ENCODE measurements at regions not wholly inside any gene's neighbourhood (a gene's known extent, or its start where the extent isn't known, plus 50 kb on each side); places are given as distances from the start of the nearest gene placed in this dataset.

- Histone ChIP-seq H3K27me3 (ENCODE audit: control insufficient read depth in 3 of 3, insufficient read depth in 3 of 3, low read depth in 1 of 3, low read length in 3 of 3) (no peaks in the 10 kb centered on the region), H3K9me3 (replicated peaks in 1 of 2; ENCODE audit: control insufficient read depth in 2 of 2, insufficient read depth in 1 of 2, low read depth in 1 of 2, low read length in 2 of 2) (peaks cover 0 to 6% of the 10 kb centered on the region in 2 donors), H3K36me3 (replicated peaks in 1 of 2; ENCODE audit: control insufficient read depth in 2 of 2, insufficient read depth in 2 of 2, low read length in 2 of 2) (no peaks in the 10 kb centered on the region), H2BK5ac (ENCODE audit: low read length) (no peak overlapping the region), H3K14ac (ENCODE audit: low read length) (no peak overlapping the region), H4K91ac (ENCODE audit: low read depth, low read length, poor library complexity) (no peak overlapping the region), H2AFZ (ENCODE audit: low read length) (no peak overlapping the region), H2BK12ac (ENCODE audit: low read length) (no peak overlapping the region), H2BK15ac (ENCODE audit: low read length) (no peak overlapping the region), H3K9ac (ENCODE audit: low read depth, low read length, poor library complexity) (no peak overlapping the region), H2BK120ac (ENCODE audit: low read depth, low read length) (no peak overlapping the region), H3K23ac (ENCODE audit: low read depth, low read length, poor library complexity) (no peak overlapping the region), H3K4ac (ENCODE audit: low read length) (no peak overlapping the region), H3K79me1 (ENCODE audit: low read depth, low read length) (no peaks in the 10 kb centered on the region), H3K18ac (ENCODE audit: low read length) (no peak overlapping the region), H3K4me1 (ENCODE audit: control insufficient read depth in 2 of 2, insufficient read depth in 1 of 2, low read depth in 1 of 2, low read length in 2 of 2) (no peaks in the 10 kb centered on the region), H4K8ac (ENCODE audit: low read depth, low read length) (no peak overlapping the region), H3K4me3 (ENCODE audit: low read length in 2 of 2) (no peak overlapping the region), H2AK5ac (ENCODE audit: low read depth, low read length) (no peak overlapping the region), H3K27ac (replicated peaks; ENCODE audit: low read length) (no peak overlapping the region), H3K4me2 (ENCODE audit: insufficient read depth, low read length, poor library complexity, severe bottlenecking) (no peak overlapping the region)
- DNase-seq (ENCODE audit: low spot score): no peak
- no CpG with 5 or more reads among the region's 4 CpGs for WGBS, 2 donors (ENCODE audit: extremely low coverage in 2 of 2, insufficient read length in 2 of 2, insufficient replicate concordance in 1 of 2)
Measured at GRCh38 chr5:99076723-99077640, 148.2 kb upstream of the CHD1 start.

- Histone ChIP-seq H3K27me3 (ENCODE audit: control insufficient read depth in 3 of 3, insufficient read depth in 3 of 3, low read depth in 1 of 3, low read length in 3 of 3) (no peaks in the 10 kb centered on the region), H2BK15ac (ENCODE audit: low read length) (no peak overlapping the region), H3K23ac (ENCODE audit: low read depth, low read length, poor library complexity) (no peak overlapping the region), H3K4me1 (ENCODE audit: control insufficient read depth in 2 of 2, insufficient read depth in 1 of 2, low read depth in 1 of 2, low read length in 2 of 2) (no peaks in the 10 kb centered on the region), H3K9ac (ENCODE audit: low read depth, low read length, poor library complexity) (no peak overlapping the region), H3K4me2 (ENCODE audit: insufficient read depth, low read length, poor library complexity, severe bottlenecking) (no peak overlapping the region), H3K4me3 (ENCODE audit: low read length in 2 of 2) (no peak overlapping the region), H3K27ac (replicated peaks; ENCODE audit: low read length) (no peak overlapping the region), H3K18ac (ENCODE audit: low read length) (no peak overlapping the region), H4K91ac (ENCODE audit: low read depth, low read length, poor library complexity) (no peak overlapping the region), H2AFZ (ENCODE audit: low read length) (no peak overlapping the region), H3K4ac (ENCODE audit: low read length) (no peak overlapping the region), H2BK12ac (ENCODE audit: low read length) (no peak overlapping the region), H2BK5ac (ENCODE audit: low read length) (no peak overlapping the region), H3K79me1 (ENCODE audit: low read depth, low read length) (no peaks in the 10 kb centered on the region), H3K36me3 (replicated peaks in 1 of 2; ENCODE audit: control insufficient read depth in 2 of 2, insufficient read depth in 2 of 2, low read length in 2 of 2) (no peaks in the 10 kb centered on the region), H4K8ac (ENCODE audit: low read depth, low read length) (no peak overlapping the region), H2BK120ac (ENCODE audit: low read depth, low read length) (no peak overlapping the region), H3K9me3 (replicated peaks in 1 of 2; ENCODE audit: control insufficient read depth in 2 of 2, insufficient read depth in 1 of 2, low read depth in 1 of 2, low read length in 2 of 2) (peaks cover 0 to 4% of the 10 kb centered on the region in 2 donors), H3K14ac (ENCODE audit: low read length) (no peak overlapping the region), H2AK5ac (ENCODE audit: low read depth, low read length) (no peak overlapping the region)
- DNase-seq (ENCODE audit: low spot score): no peak
- no CpG with 5 or more reads among the region's 1 CpG for WGBS, 2 donors (ENCODE audit: extremely low coverage in 2 of 2, insufficient read length in 2 of 2, insufficient replicate concordance in 1 of 2)
Measured at GRCh38 chr5:99072846-99073245, 144.0 kb upstream of the CHD1 start.

DNA sequence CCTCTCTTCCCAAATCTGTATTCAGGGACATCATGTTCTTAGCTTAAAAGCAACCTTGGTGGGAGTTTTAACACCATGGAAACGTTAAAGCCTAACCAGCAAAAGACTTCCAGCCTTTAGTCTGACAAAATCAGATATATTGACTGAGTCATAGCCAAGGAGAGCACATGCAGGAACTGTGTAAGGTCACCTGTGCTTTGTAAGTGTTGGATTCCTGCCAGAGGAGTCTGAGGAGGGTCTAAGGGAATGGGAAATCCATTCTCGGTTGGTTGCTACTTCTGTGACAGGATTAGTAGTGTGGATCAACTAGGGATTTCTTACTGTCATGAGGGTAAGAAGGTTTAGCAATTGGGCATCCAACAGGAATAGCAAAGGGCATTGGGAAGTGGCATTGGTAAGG, 142.0 kb upstream of the CHD1 start:
- Histone ChIP-seq H3K27me3 (ENCODE audit: control insufficient read depth in 3 of 3, insufficient read depth in 3 of 3, low read depth in 1 of 3, low read length in 3 of 3) (no peaks in the 10 kb centered on the region), H3K9me3 (replicated peaks in 1 of 2; ENCODE audit: control insufficient read depth in 2 of 2, insufficient read depth in 1 of 2, low read depth in 1 of 2, low read length in 2 of 2) (peaks cover 0 to 4% of the 10 kb centered on the region in 2 donors), H3K9ac (ENCODE audit: low read depth, low read length, poor library complexity) (no peak overlapping the region), H3K79me1 (ENCODE audit: low read depth, low read length) (no peaks in the 10 kb centered on the region), H3K23ac (ENCODE audit: low read depth, low read length, poor library complexity) (no peak overlapping the region), H4K91ac (ENCODE audit: low read depth, low read length, poor library complexity) (no peak overlapping the region), H3K36me3 (replicated peaks in 1 of 2; ENCODE audit: control insufficient read depth in 2 of 2, insufficient read depth in 2 of 2, low read length in 2 of 2) (no peaks in the 10 kb centered on the region), H3K4me2 (ENCODE audit: insufficient read depth, low read length, poor library complexity, severe bottlenecking) (no peak overlapping the region), H3K18ac (ENCODE audit: low read length) (no peak overlapping the region), H3K4me1 (ENCODE audit: control insufficient read depth in 2 of 2, insufficient read depth in 1 of 2, low read depth in 1 of 2, low read length in 2 of 2) (no peaks in the 10 kb centered on the region), H2BK12ac (ENCODE audit: low read length) (no peak overlapping the region), H2BK15ac (ENCODE audit: low read length) (no peak overlapping the region), H2BK5ac (ENCODE audit: low read length) (no peak overlapping the region), H3K27ac (replicated peaks; ENCODE audit: low read length) (no peak overlapping the region), H2AK5ac (ENCODE audit: low read depth, low read length) (no peak overlapping the region), H3K14ac (ENCODE audit: low read length) (no peak overlapping the region), H3K4ac (ENCODE audit: low read length) (no peak overlapping the region), H2BK120ac (ENCODE audit: low read depth, low read length) (no peak overlapping the region), H4K8ac (ENCODE audit: low read depth, low read length) (no peak overlapping the region), H3K4me3 (ENCODE audit: low read length in 2 of 2) (no peak overlapping the region), H2AFZ (ENCODE audit: low read length) (no peak overlapping the region)
- WGBS, 2 donors (ENCODE audit: extremely low coverage in 2 of 2, insufficient read length in 2 of 2, insufficient replicate concordance in 1 of 2): no CpG with 5 or more reads among the region's 2 CpGs
- DNase-seq (ENCODE audit: low spot score): no peak

DNA sequence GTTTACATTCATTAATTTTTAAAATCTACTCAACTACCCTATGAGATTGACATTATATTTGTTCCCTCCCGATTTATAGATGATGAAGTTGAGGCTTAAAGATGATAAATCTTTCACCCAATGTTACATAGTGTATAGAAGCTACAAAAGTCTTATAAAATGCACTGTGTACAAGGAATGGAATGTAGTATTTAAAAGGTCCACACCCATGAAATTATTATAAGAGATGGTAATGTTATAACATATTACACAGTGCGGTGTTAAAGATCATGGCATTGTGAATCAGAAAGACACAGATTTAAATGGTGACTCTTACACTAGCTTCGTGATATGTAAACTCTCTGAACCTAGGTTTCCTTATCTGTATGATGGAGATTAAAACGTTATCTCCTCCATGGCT, 141.6 kb upstream of the CHD1 start:
- no peak overlapping the region for H2BK5ac ChIP-seq (ENCODE audit: low read length)
- no peak overlapping the region for H3K27ac ChIP-seq (replicated peaks; ENCODE audit: low read length)
- no peaks in the 10 kb centered on the region for H3K79me1 ChIP-seq (ENCODE audit: low read depth, low read length)
- no peaks in the 10 kb centered on the region for H3K36me3 ChIP-seq (replicated peaks in 1 of 2; ENCODE audit: control insufficient read depth in 2 of 2, insufficient read depth in 2 of 2, low read length in 2 of 2)
- H3K27me3 ChIP-seq (ENCODE audit: control insufficient read depth in 3 of 3, insufficient read depth in 3 of 3, low read depth in 1 of 3, low read length in 3 of 3): no peaks in the 10 kb centered on the region
- no peak overlapping the region for H2BK12ac ChIP-seq (ENCODE audit: low read length)
- peaks cover 0 to 4% of the 10 kb centered on the region in 2 donors for H3K9me3 ChIP-seq (replicated peaks in 1 of 2; ENCODE audit: control insufficient read depth in 2 of 2, insufficient read depth in 1 of 2, low read depth in 1 of 2, low read length in 2 of 2)
- no peak overlapping the region for H3K4me3 ChIP-seq (ENCODE audit: low read length in 2 of 2)
- H2BK120ac ChIP-seq (ENCODE audit: low read depth, low read length): no peak overlapping the region
- no peak overlapping the region for H3K18ac ChIP-seq (ENCODE audit: low read length)
- no peak overlapping the region for H4K8ac ChIP-seq (ENCODE audit: low read depth, low read length)
- no peak overlapping the region for H3K9ac ChIP-seq (ENCODE audit: low read depth, low read length, poor library complexity)
- H2AK5ac ChIP-seq (ENCODE audit: low read depth, low read length): no peak overlapping the region
- H3K14ac ChIP-seq (ENCODE audit: low read length): no peak overlapping the region
- no peak for DNase-seq (ENCODE audit: low spot score)
- no CpG with 5 or more reads among the region's 4 CpGs for WGBS, 2 donors (ENCODE audit: extremely low coverage in 2 of 2, insufficient read length in 2 of 2, insufficient replicate concordance in 1 of 2)
- H3K4me2 ChIP-seq (ENCODE audit: insufficient read depth, low read length, poor library complexity, severe bottlenecking): no peak overlapping the region
- no peaks in the 10 kb centered on the region for H3K4me1 ChIP-seq (ENCODE audit: control insufficient read depth in 2 of 2, insufficient read depth in 1 of 2, low read depth in 1 of 2, low read length in 2 of 2)
- no peak overlapping the region for H2BK15ac ChIP-seq (ENCODE audit: low read length)
- H2AFZ ChIP-seq (ENCODE audit: low read length): no peak overlapping the region
- H3K4ac ChIP-seq (ENCODE audit: low read length): no peak overlapping the region
- H3K23ac ChIP-seq (ENCODE audit: low read depth, low read length, poor library complexity): no peak overlapping the region
- no peak overlapping the region for H4K91ac ChIP-seq (ENCODE audit: low read depth, low read length, poor library complexity)
